Omental fat pad (tissue), 3 donors: ENCODE measurements at regions not wholly inside any gene's neighbourhood (a gene's known extent, or its start where the extent isn't known, plus 50 kb on each side); places are given as distances from the start of the nearest gene placed in this dataset.

Experiments
- ATAC-seq: fragments of 150-250 bp; one replicate; pipeline ENCODE4 v1.9.1; 2016; ENCODE audit warnings: mild to moderate bottlenecking, moderate library complexity; ENCODE audit not compliant: low FRiP score
- DNase-seq: peaks from one replicate; pipeline ENCODE4 v3.0.0-alpha.2; 2019; ENCODE audit warnings: low spot score
- CTCF ChIP-seq, 3 donors: fragments of 450-650 bp; IDR thresholded peaks; one replicate each; pipeline ENCODE4 v1.5.1; 2016 to 2017; ENCODE audit warnings: antibody characterized with exemption in 3 of 3, mild to moderate bottlenecking in 3 of 3, moderate library complexity in 2 of 3

- DNase-seq (no peak), ATAC-seq (no peak)
- TF ChIP-seq CTCF (IDR thresholded peaks at IDR 0.05), result no peak
These were observed 233.3 kb downstream of the SHOX2 start for GRCh38 chr3:157872902-157873301.

- DNase-seq, result no peak
- ATAC-seq, result no peak
- no peak for TF ChIP-seq CTCF (IDR thresholded peaks at IDR 0.05)
These were observed 234.3 kb downstream of the SHOX2 start for GRCh38 chr3:157871838-157872460.

- no peak for DNase-seq
- TF ChIP-seq CTCF (IDR thresholded peaks at IDR 0.05), result no peak
- ATAC-seq, result no peak
These were observed 235.0 kb downstream of the SHOX2 start for GRCh38 chr3:157871248-157871647.

GRCh38 chr3:157868946-157869345 is 237.3 kb downstream of the SHOX2 start:
- DNase-seq (no peak), ATAC-seq (no peak)
- no peak for TF ChIP-seq CTCF (IDR thresholded peaks at IDR 0.05)

- TF ChIP-seq CTCF (IDR thresholded peaks at IDR 0.05), result no peak
- DNase-seq, result no peak
- ATAC-seq, result no peak
These were observed 238.0 kb downstream of the SHOX2 start for GRCh38 chr3:157868196-157868595.

- TF ChIP-seq CTCF (IDR thresholded peaks at IDR 0.05), result no peak
- DNase-seq, result no peak
- ATAC-seq, result no peak
These were observed 240.7 kb downstream of the SHOX2 start for GRCh38 chr3:157865352-157866000.
